ENCODE measurements at regions not wholly inside any gene's neighbourhood (a gene's known extent, or its start where the extent isn't known, plus 50 kb on each side); places are given as distances from the start of the nearest gene placed in this dataset.

GRCh38 chr6:122129313-122130025 is 270.0 kb upstream of the HSF2 start:
- TF ChIP-seq TAF1 (IDR thresholded peaks at IDR 0.05; ENCODE audit: borderline replicate concordance, insufficient read depth, low read length), result no peak
- TF ChIP-seq, protein P1, sequence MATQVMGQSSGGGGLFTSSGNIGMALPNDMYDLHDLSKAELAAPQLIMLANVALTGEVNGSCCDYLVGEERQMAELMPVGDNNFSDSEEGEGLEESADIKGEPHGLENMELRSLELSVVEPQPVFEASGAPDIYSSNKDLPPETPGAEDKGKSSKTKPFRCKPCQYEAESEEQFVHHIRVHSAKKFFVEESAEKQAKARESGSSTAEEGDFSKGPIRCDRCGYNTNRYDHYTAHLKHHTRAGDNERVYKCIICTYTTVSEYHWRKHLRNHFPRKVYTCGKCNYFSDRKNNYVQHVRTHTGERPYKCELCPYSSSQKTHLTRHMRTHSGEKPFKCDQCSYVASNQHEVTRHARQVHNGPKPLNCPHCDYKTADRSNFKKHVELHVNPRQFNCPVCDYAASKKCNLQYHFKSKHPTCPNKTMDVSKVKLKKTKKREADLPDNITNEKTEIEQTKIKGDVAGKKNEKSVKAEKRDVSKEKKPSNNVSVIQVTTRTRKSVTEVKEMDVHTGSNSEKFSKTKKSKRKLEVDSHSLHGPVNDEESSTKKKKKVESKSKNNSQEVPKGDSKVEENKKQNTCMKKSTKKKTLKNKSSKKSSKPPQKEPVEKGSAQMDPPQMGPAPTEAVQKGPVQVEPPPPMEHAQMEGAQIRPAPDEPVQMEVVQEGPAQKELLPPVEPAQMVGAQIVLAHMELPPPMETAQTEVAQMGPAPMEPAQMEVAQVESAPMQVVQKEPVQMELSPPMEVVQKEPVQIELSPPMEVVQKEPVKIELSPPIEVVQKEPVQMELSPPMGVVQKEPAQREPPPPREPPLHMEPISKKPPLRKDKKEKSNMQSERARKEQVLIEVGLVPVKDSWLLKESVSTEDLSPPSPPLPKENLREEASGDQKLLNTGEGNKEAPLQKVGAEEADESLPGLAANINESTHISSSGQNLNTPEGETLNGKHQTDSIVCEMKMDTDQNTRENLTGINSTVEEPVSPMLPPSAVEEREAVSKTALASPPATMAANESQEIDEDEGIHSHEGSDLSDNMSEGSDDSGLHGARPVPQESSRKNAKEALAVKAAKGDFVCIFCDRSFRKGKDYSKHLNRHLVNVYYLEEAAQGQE (IDR thresholded peaks at IDR 0.05; ENCODE audit: insufficient read depth in 1 of 2, low read depth in 2 of 2, low read length in 2 of 2), result no peak
- TF ChIP-seq FOXP2 (optimal IDR thresholded peaks at IDR 0.05; ENCODE audit: borderline replicate concordance, extremely low read depth, extremely low read length, insufficient read depth), result no peak
- TF ChIP-seq SIN3A (IDR thresholded peaks at IDR 0.05; ENCODE audit: borderline replicate concordance, insufficient read depth, low read length), result no peak
- TF ChIP-seq POLR2AphosphoS5 (IDR thresholded peaks at IDR 0.05; ENCODE audit: low read depth, low read length), result no peak

- no peak for TF ChIP-seq TAF1 (IDR thresholded peaks at IDR 0.05; ENCODE audit: borderline replicate concordance, insufficient read depth, low read length)
- TF ChIP-seq FOXP2 (optimal IDR thresholded peaks at IDR 0.05; ENCODE audit: borderline replicate concordance, extremely low read depth, extremely low read length, insufficient read depth), result no peak
- TF ChIP-seq, protein P1 (IDR thresholded peaks at IDR 0.05; ENCODE audit: insufficient read depth in 1 of 2, low read depth in 2 of 2, low read length in 2 of 2), result no peak
- TF ChIP-seq POLR2AphosphoS5 (IDR thresholded peaks at IDR 0.05; ENCODE audit: low read depth, low read length), result no peak
- no peak for TF ChIP-seq SIN3A (IDR thresholded peaks at IDR 0.05; ENCODE audit: borderline replicate concordance, insufficient read depth, low read length)
These were observed 269.5 kb upstream of the HSF2 start for GRCh38 chr6:122130026-122130348.

DNA sequence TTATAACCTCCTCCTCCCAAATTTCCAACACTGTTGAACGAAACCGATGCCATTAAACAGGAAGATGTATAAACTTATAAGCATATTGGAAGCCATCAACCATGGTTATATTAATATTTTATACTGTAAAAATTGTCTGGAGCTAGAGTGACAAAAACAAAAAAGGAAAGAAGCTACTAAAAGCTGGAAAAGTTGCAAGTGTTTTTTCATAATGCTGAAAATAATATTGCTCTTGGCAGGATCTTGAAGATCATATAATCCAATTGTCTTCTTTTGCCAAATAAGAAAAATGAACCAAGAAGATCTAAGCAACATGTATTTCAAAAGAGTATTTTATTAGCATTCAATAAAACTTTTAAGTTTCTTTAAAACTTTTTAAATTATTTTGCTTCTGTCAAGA is 268.9 kb upstream of the HSF2 start:
- TF ChIP-seq POLR2AphosphoS5 (IDR thresholded peaks at IDR 0.05; ENCODE audit: low read depth, low read length) (no peak), FOXP2 (optimal IDR thresholded peaks at IDR 0.05; ENCODE audit: borderline replicate concordance, extremely low read depth, extremely low read length, insufficient read depth) (no peak), SIN3A (IDR thresholded peaks at IDR 0.05; ENCODE audit: borderline replicate concordance, insufficient read depth, low read length) (no peak), TAF1 (IDR thresholded peaks at IDR 0.05; ENCODE audit: borderline replicate concordance, insufficient read depth, low read length) (no peak)
- TF ChIP-seq, protein P1 (IDR thresholded peaks at IDR 0.05; ENCODE audit: insufficient read depth in 1 of 2, low read depth in 2 of 2, low read length in 2 of 2), result no peak

- no peak for TF ChIP-seq SIN3A (IDR thresholded peaks at IDR 0.05; ENCODE audit: borderline replicate concordance, insufficient read depth, low read length)
- no peak for TF ChIP-seq FOXP2 (optimal IDR thresholded peaks at IDR 0.05; ENCODE audit: borderline replicate concordance, extremely low read depth, extremely low read length, insufficient read depth)
- TF ChIP-seq POLR2AphosphoS5 (IDR thresholded peaks at IDR 0.05; ENCODE audit: low read depth, low read length), result no peak
- TF ChIP-seq TAF1 (IDR thresholded peaks at IDR 0.05; ENCODE audit: borderline replicate concordance, insufficient read depth, low read length), result no peak
- TF ChIP-seq, protein P1 (IDR thresholded peaks at IDR 0.05; ENCODE audit: insufficient read depth in 1 of 2, low read depth in 2 of 2, low read length in 2 of 2), result no peak
These were observed 263.1 kb upstream of the HSF2 start for GRCh38 chr6:122136386-122136785.

Data from PFSK-1 (cell line).